Neuronal stem cell (in vitro differentiated cells): ENCODE measurements at regions not wholly inside any gene's neighbourhood (a gene's known extent, or its start where the extent isn't known, plus 50 kb on each side); places are given as distances from the start of the nearest gene placed in this dataset.

Source experiments
- DNase-seq: peaks from one replicate; pipeline ENCODE4 v3.0.0-alpha.2; 2013; ENCODE audit warnings: low spot score
- H2AFZ ChIP-seq: one replicate; pipeline ENCODE4 v1.6.1; 2013; ENCODE audit warnings: mild to moderate bottlenecking, low read length, inconsistent platforms
- H2AK5ac ChIP-seq: 2 replicates; pipeline ENCODE4 v1.6.1; 2013; ENCODE audit warnings: low read depth, mild to moderate bottlenecking, inconsistent platforms, low read length, moderate library complexity, mixed read lengths
- H2BK120ac ChIP-seq: 2 replicates; pipeline ENCODE4 v1.6.1; 2013; ENCODE audit warnings: low read depth, mild to moderate bottlenecking, inconsistent platforms, low read length, moderate library complexity, mixed read lengths
- H2BK12ac ChIP-seq: one replicate; pipeline ENCODE4 v1.6.1; 2013; ENCODE audit warnings: low read length, inconsistent platforms
- H2BK15ac ChIP-seq: 2 replicates; pipeline ENCODE4 v1.6.1; 2013; ENCODE audit warnings: mild to moderate bottlenecking, low read length, inconsistent platforms, mixed read lengths
- H2BK5ac ChIP-seq: one replicate; pipeline ENCODE4 v1.6.1; 2013; ENCODE audit warnings: inconsistent platforms, mild to moderate bottlenecking, low read length, moderate library complexity
- H3K14ac ChIP-seq: one replicate; pipeline ENCODE4 v1.6.1; 2013; ENCODE audit warnings: low read length, inconsistent platforms
- H3K18ac ChIP-seq: 2 replicates; pipeline ENCODE4 v1.6.1; 2013; ENCODE audit warnings: low read length, inconsistent platforms
- H3K23ac ChIP-seq: 2 replicates; pipeline ENCODE4 v1.6.1; 2013; ENCODE audit warnings: low read depth, mild to moderate bottlenecking, mixed read lengths, low read length, inconsistent platforms; ENCODE audit not compliant: poor library complexity
- H3K27ac ChIP-seq: replicated peaks from 3 replicates; pipeline ENCODE4 v1.5.1; 2013; ENCODE audit warnings: low read length, inconsistent platforms
- H3K27me3 ChIP-seq, 3 experiments: 2 replicates each; pipeline ENCODE4 v1.6.1; 2013; ENCODE audit warnings: low read length in 3 of 3, mild to moderate bottlenecking in 2 of 3, inconsistent platforms in 1 of 3, low read depth in 1 of 3, mixed read lengths in 1 of 3, moderate library complexity in 1 of 3; ENCODE audit not compliant: control insufficient read depth in 3 of 3, insufficient read depth in 3 of 3
- H3K36me3 ChIP-seq, 2 donors: replicated peaks in 1 of 2; 2 replicates each; pipeline ENCODE4 v1.6.1; 2013; ENCODE audit warnings: low read length in 2 of 2; ENCODE audit not compliant: control insufficient read depth in 2 of 2, insufficient read depth in 2 of 2
- H3K4ac ChIP-seq: 2 replicates; pipeline ENCODE4 v1.6.1; 2013; ENCODE audit warnings: inconsistent platforms, mild to moderate bottlenecking, low read length, moderate library complexity
- H3K4me1 ChIP-seq, 2 donors: 1 replicate in 1 of 2; 2 replicates in 1 of 2; pipeline ENCODE4 v1.6.1; 2013; ENCODE audit warnings: low read length in 2 of 2, low read depth in 1 of 2; ENCODE audit not compliant: control insufficient read depth in 2 of 2, insufficient read depth in 1 of 2
- H3K4me2 ChIP-seq: one replicate; pipeline ENCODE4 v1.6.1; 2013; ENCODE audit warnings: mild to moderate bottlenecking, low read length, inconsistent platforms; ENCODE audit not compliant: insufficient read depth, poor library complexity, severe bottlenecking
- H3K4me3 ChIP-seq, 2 donors: 2 replicates each; pipeline ENCODE4 v1.5.1; 2013; ENCODE audit warnings: low read length in 2 of 2, mild to moderate bottlenecking in 2 of 2, inconsistent platforms in 1 of 2, moderate library complexity in 1 of 2
- H3K79me1 ChIP-seq: one replicate; pipeline ENCODE4 v1.6.1; 2013; ENCODE audit warnings: low read depth, mild to moderate bottlenecking, inconsistent platforms, low read length, moderate library complexity
- H3K9ac ChIP-seq: one replicate; pipeline ENCODE4 v1.6.1; 2013; ENCODE audit warnings: mild to moderate bottlenecking, low read depth, low read length, inconsistent platforms; ENCODE audit not compliant: poor library complexity
- H3K9me3 ChIP-seq, 2 donors: replicated peaks in 1 of 2; 2 replicates each; pipeline versions ENCODE3 to v1.6.1; 2013; ENCODE audit warnings: low read length in 2 of 2, mild to moderate bottlenecking in 2 of 2, inconsistent platforms in 1 of 2, low read depth in 1 of 2, mixed read lengths in 1 of 2, moderate library complexity in 1 of 2; ENCODE audit not compliant: control insufficient read depth in 2 of 2, insufficient read depth in 1 of 2
- H4K8ac ChIP-seq: one replicate; pipeline ENCODE4 v1.6.1; 2013; ENCODE audit warnings: low read depth, mild to moderate bottlenecking, inconsistent platforms, low read length, moderate library complexity
- H4K91ac ChIP-seq: one replicate; pipeline ENCODE4 v1.6.1; 2013; ENCODE audit warnings: low read length, low read depth, mild to moderate bottlenecking, inconsistent platforms; ENCODE audit not compliant: poor library complexity
- whole genome bisulfite sequencing, 2 donors: extraction: QIAGEN DNeasy Blood & Tissue Kit; methylation state at CpG; one replicate each; pipeline ENCODE4 v1.1.7; 2013; ENCODE audit warnings: missing lambda C conversion rate in 2 of 2, mixed read lengths in 1 of 2; ENCODE audit not compliant: insufficient read length in 2 of 2, insufficient replicate concordance in 1 of 2; ENCODE audit errors: extremely low coverage in 2 of 2; 5-methylcytosine and 5-hydroxymethylcytosine counted together

- Histone ChIP-seq H3K14ac (no peak overlapping the region), H2BK12ac (no peak overlapping the region), H2BK15ac (no peak overlapping the region), H3K9ac (no peak overlapping the region), H4K8ac (no peak overlapping the region), H3K23ac (no peak overlapping the region), H3K4me2 (no peak overlapping the region), H3K9me3 (no peaks in the 10 kb centered on the region), H3K27ac (no peak overlapping the region), H3K4me1 (no peaks in the 10 kb centered on the region), H3K18ac (no peak overlapping the region), H2BK120ac (no peak overlapping the region), H3K4ac (no peak overlapping the region), H2AFZ (no peak overlapping the region), H3K79me1 (no peaks in the 10 kb centered on the region), H2BK5ac (no peak overlapping the region), H4K91ac (no peak overlapping the region), H3K4me3 (no peak overlapping the region), H3K27me3 (no peaks in the 10 kb centered on the region), H2AK5ac (no peak overlapping the region), H3K36me3 (no peaks in the 10 kb centered on the region)
- no peak for DNase-seq
- no CpG with 5 or more reads among the region's 1 CpG for WGBS, 2 donors
These were observed 1309.2 kb downstream of the MRPL39 start for GRCh38 chr21:24298040-24298439.

GRCh38 chr21:24294171-24294570 is 1313.1 kb downstream of the MRPL39 start:
- Histone ChIP-seq H3K36me3 (no peaks in the 10 kb centered on the region), H3K14ac (no peak overlapping the region), H2BK15ac (no peak overlapping the region), H3K79me1 (no peaks in the 10 kb centered on the region), H2AFZ (no peak overlapping the region), H3K9ac (no peak overlapping the region), H3K27me3 (no peaks in the 10 kb centered on the region), H2AK5ac (no peak overlapping the region), H4K8ac (no peak overlapping the region), H2BK12ac (no peak overlapping the region), H3K18ac (no peak overlapping the region), H3K9me3 (no peaks in the 10 kb centered on the region), H3K4me1 (no peaks in the 10 kb centered on the region), H3K27ac (no peak overlapping the region), H3K23ac (no peak overlapping the region), H4K91ac (no peak overlapping the region), H3K4me3 (no peak overlapping the region), H3K4me2 (no peak overlapping the region), H2BK120ac (no peak overlapping the region), H3K4ac (no peak overlapping the region), H2BK5ac (no peak overlapping the region)
- DNase-seq, result no peak
- no CpG with 5 or more reads among the region's 2 CpGs for WGBS, 2 donors

- DNase-seq, result no peak
- no peak overlapping the region for H2BK15ac ChIP-seq
- WGBS, 2 donors, result no CpG with 5 or more reads among the region's 6 CpGs
- no peak overlapping the region for H3K4me3 ChIP-seq
- no peak overlapping the region for H3K14ac ChIP-seq
- no peak overlapping the region for H2BK12ac ChIP-seq
- H3K79me1 ChIP-seq, result no peaks in the 10 kb centered on the region
- no peak overlapping the region for H2AFZ ChIP-seq
- no peak overlapping the region for H3K9ac ChIP-seq
- no peak overlapping the region for H2AK5ac ChIP-seq
- no peaks in the 10 kb centered on the region for H3K36me3 ChIP-seq
- H3K18ac ChIP-seq, result no peak overlapping the region
- H4K91ac ChIP-seq, result no peak overlapping the region
- H4K8ac ChIP-seq, result no peak overlapping the region
- H2BK120ac ChIP-seq, result no peak overlapping the region
- no peak overlapping the region for H3K27ac ChIP-seq
- H3K27me3 ChIP-seq, result no peaks in the 10 kb centered on the region
- H3K9me3 ChIP-seq, result no peaks in the 10 kb centered on the region
- H3K4me1 ChIP-seq, result no peaks in the 10 kb centered on the region
- H3K23ac ChIP-seq, result no peak overlapping the region
- H2BK5ac ChIP-seq, result no peak overlapping the region
- no peak overlapping the region for H3K4me2 ChIP-seq
- H3K4ac ChIP-seq, result no peak overlapping the region
These were observed 1317.0 kb downstream of the MRPL39 start for GRCh38 chr21:24290151-24290833.

GRCh38 chr21:24289539-24289938 is 1317.7 kb downstream of the MRPL39 start:
- Histone ChIP-seq H2AK5ac (no peak overlapping the region), H3K23ac (no peak overlapping the region), H3K4me1 (no peaks in the 10 kb centered on the region), H3K4ac (no peak overlapping the region), H2BK12ac (no peak overlapping the region), H3K27ac (no peak overlapping the region), H2AFZ (no peak overlapping the region), H3K4me2 (no peak overlapping the region), H2BK120ac (no peak overlapping the region), H3K18ac (no peak overlapping the region), H3K14ac (no peak overlapping the region), H3K9ac (no peak overlapping the region), H4K8ac (no peak overlapping the region), H3K27me3 (no peaks in the 10 kb centered on the region), H2BK15ac (no peak overlapping the region), H3K9me3 (no peaks in the 10 kb centered on the region), H3K36me3 (no peaks in the 10 kb centered on the region), H3K79me1 (no peaks in the 10 kb centered on the region), H3K4me3 (no peak overlapping the region), H2BK5ac (no peak overlapping the region), H4K91ac (no peak overlapping the region)
- no CpG with 5 or more reads among the region's 1 CpG for WGBS, 2 donors
- no peak for DNase-seq
